ENCODE measurements at regions not wholly inside any gene's neighbourhood (a gene's known extent, or its start where the extent isn't known, plus 50 kb on each side); places are given as distances from the start of the nearest gene placed in this dataset.

DNA sequence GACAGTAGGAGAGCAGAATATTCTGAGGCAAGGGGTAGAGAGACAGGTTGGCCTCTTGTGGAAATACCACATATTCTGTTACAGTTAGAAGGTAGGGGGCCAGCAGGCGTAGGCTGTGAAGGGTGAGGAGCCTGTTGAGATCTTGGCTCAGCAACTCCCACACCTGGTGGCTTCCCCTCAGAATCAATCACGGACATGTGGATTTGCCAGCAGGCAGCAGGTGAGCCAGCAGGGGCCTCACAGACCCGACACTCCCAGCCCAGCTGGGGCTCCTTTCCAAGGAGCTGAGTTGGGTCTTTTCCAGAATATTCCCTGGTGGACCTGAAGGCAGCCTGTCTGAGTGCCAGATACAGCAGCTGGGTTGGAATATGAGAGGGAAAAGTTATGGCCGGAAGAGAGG is 150.0 kb upstream of the CRY1 start:
- ChIA-PET CTCF (interaction anchor here (0.7 kb wide), 1 partner anchor 40 kb away, joined by 3 read pairs; no protein-coding TSS in a partner anchor), POLR2A (no interaction called here)
- no peaks in the 10 kb centered on the region for H3K36me3 ChIP-seq (ENCODE audit: control insufficient read depth in 2 of 2, insufficient read depth in 1 of 2, low read length in 2 of 2)
- peaks cover 11% of the 10 kb centered on the region for H3K4me1 ChIP-seq (ENCODE audit: control insufficient read depth, insufficient read depth, low read length)
- no peak overlapping the region for H3K4me3 ChIP-seq (ENCODE audit: low read depth, low read length)
- TF ChIP-seq ZNF529 (tag by site-specific recombination; IDR thresholded peaks at IDR 0.05; ENCODE audit: insufficient replicate concordance) (no peak), ZIC2 (tag by site-specific recombination; IDR thresholded peaks at IDR 0.05) (peak; percentile 100)
- H3K9me3 ChIP-seq (ENCODE audit: control insufficient read depth, insufficient read depth, low read depth, low read length), result no peaks in the 10 kb centered on the region
- H3K27ac ChIP-seq (ENCODE audit: extremely low read depth, low read depth, low read length), result no peak overlapping the region

DNA sequence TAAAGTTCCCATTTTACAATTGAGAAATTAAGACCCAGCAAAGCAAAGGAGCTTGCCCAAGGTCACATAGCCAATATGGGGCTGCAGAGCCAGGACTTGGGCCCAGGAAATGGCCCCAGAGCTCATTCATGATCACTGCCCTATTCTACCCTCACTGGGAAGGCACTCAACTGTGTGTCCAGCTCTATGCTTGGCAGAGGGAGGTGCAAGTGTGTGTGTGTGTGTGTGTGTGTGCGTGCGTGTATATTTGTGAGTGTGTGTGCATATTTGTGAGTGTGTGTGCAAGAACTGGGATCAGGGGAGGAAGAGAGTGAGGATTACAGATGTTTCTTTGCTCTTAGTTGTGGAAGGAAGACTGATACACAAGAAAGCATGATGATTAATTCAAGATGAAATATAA is 151.2 kb upstream of the CRY1 start:
- H3K4me3 ChIP-seq (ENCODE audit: low read depth, low read length), result no peak overlapping the region
- H3K4me1 ChIP-seq (ENCODE audit: control insufficient read depth, insufficient read depth, low read length), result peaks cover 11% of the 10 kb centered on the region
- no peaks in the 10 kb centered on the region for H3K36me3 ChIP-seq (ENCODE audit: control insufficient read depth in 2 of 2, insufficient read depth in 1 of 2, low read length in 2 of 2)
- POLR2A ChIA-PET, result no interaction called here
- H3K9me3 ChIP-seq (ENCODE audit: control insufficient read depth, insufficient read depth, low read depth, low read length), result no peaks in the 10 kb centered on the region
- CTCF ChIA-PET, result interaction anchor here (0.5 kb wide), 1 partner anchor 70 kb away, joined by 3 read pairs; no protein-coding TSS in a partner anchor
- no peak overlapping the region for H3K27ac ChIP-seq (ENCODE audit: extremely low read depth, low read depth, low read length)
- TF ChIP-seq, protein P1, sequence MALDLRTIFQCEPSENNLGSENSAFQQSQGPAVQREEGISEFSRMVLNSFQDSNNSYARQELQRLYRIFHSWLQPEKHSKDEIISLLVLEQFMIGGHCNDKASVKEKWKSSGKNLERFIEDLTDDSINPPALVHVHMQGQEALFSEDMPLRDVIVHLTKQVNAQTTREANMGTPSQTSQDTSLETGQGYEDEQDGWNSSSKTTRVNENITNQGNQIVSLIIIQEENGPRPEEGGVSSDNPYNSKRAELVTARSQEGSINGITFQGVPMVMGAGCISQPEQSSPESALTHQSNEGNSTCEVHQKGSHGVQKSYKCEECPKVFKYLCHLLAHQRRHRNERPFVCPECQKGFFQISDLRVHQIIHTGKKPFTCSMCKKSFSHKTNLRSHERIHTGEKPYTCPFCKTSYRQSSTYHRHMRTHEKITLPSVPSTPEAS (tag by site-specific recombination; IDR thresholded peaks at IDR 0.05), result peak; percentile 90
- no peak for TF ChIP-seq ZNF174 (tag by site-specific recombination; IDR thresholded peaks at IDR 0.05)

DNA sequence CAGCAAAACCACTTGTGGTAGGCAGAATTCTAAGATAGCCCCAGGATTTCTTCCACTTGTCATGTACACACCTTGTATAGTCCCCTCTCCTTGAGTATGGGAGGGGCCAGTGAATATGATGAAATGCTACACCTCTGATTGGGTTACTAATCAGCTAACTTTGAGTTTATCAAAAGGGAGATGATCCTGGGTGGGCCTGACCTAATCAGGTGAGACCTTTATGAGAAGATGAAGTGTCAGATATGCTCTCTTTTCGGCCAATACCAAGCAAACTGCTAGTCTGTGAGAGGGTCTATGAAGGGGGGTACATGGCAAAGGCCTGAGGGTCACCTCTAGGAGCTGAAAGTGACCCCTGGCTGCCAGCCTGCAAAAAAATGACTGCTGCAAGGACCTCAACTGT is 154.3 kb upstream of the CRY1 start:
- TF ChIP-seq ZNF10 (tag by site-specific recombination; IDR thresholded peaks at IDR 0.05), result peak; percentile 99
- TF ChIP-seq ZNF514 (tag by site-specific recombination; IDR thresholded peaks at IDR 0.05), result no peak
- Histone ChIP-seq H3K36me3 (ENCODE audit: control insufficient read depth in 2 of 2, insufficient read depth in 1 of 2, low read length in 2 of 2) (no peaks in the 10 kb centered on the region), H3K9me3 (ENCODE audit: control insufficient read depth, insufficient read depth, low read depth, low read length) (no peaks in the 10 kb centered on the region), H3K27ac (ENCODE audit: extremely low read depth, low read depth, low read length) (no peak overlapping the region), H3K4me3 (ENCODE audit: low read depth, low read length) (no peak overlapping the region), H3K4me1 (ENCODE audit: control insufficient read depth, insufficient read depth, low read length) (peaks cover under 1% of the 10 kb centered on the region; the same call in 1 of the 2 replicates)
- CTCF ChIA-PET, result no interaction called here
- POLR2A ChIA-PET, result no interaction called here

DNA sequence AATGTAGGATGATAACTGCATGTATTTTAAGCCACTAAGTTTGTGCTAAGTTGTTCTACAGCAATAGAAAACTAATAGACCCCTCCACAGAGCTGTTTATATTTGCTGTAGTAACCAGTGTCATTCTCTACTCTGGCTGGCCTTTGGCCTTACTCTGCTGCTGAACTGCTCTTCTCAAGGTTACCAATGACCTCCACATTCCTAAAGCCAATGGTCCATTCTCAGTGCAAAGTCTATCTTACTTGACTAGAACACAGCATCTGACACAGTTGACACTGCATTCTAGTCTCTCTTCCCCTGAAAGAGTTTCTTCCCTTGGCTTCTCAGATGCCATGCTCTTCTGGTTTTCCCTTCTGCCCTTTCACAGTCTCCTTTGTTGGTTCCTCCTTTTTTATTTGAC is 154.8 kb upstream of the CRY1 start:
- no peak for TF ChIP-seq ZNF394 (tag by site-specific recombination; IDR thresholded peaks at IDR 0.05; ENCODE audit: borderline replicate concordance)
- no peak for TF ChIP-seq ZNF266 (tag by site-specific recombination; IDR thresholded peaks at IDR 0.05; ENCODE audit: low read depth)
- TF ChIP-seq ZNF350 (tag by site-specific recombination; IDR thresholded peaks at IDR 0.05), result no peak
- no peak for TF ChIP-seq ZNF664 (tag by site-specific recombination; IDR thresholded peaks at IDR 0.05)
- TF ChIP-seq ZNF626 (tag by site-specific recombination; IDR thresholded peaks at IDR 0.05), result no peak
- TF ChIP-seq ZFP41 (tag by site-specific recombination; IDR thresholded peaks at IDR 0.05; ENCODE audit: borderline replicate concordance), result no peak
- TF ChIP-seq HOXA7 (CRISPR knock-in tag; IDR thresholded peaks at IDR 0.05; ENCODE audit: borderline replicate concordance), result no peak
- TF ChIP-seq ZNF433 (tag by site-specific recombination; IDR thresholded peaks at IDR 0.05; ENCODE audit: low read depth), result no peak
- no peak for TF ChIP-seq ZSCAN23 (tag by site-specific recombination; IDR thresholded peaks at IDR 0.05)
- TF ChIP-seq ZNF510 (tag by site-specific recombination; IDR thresholded peaks at IDR 0.05; ENCODE audit: insufficient replicate concordance), result no peak
- no peak for TF ChIP-seq ZNF354C (tag by site-specific recombination; IDR thresholded peaks at IDR 0.05; ENCODE audit: borderline replicate concordance, low read depth)
- TF ChIP-seq, protein P2, sequence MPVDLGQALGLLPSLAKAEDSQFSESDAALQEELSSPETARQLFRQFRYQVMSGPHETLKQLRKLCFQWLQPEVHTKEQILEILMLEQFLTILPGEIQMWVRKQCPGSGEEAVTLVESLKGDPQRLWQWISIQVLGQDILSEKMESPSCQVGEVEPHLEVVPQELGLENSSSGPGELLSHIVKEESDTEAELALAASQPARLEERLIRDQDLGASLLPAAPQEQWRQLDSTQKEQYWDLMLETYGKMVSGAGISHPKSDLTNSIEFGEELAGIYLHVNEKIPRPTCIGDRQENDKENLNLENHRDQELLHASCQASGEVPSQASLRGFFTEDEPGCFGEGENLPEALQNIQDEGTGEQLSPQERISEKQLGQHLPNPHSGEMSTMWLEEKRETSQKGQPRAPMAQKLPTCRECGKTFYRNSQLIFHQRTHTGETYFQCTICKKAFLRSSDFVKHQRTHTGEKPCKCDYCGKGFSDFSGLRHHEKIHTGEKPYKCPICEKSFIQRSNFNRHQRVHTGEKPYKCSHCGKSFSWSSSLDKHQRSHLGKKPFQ (tag by site-specific recombination; IDR thresholded peaks at IDR 0.05), result no peak
- TF ChIP-seq KLF16 (tag by site-specific recombination; IDR thresholded peaks at IDR 0.05), result no peak
- no peak for TF ChIP-seq ZBTB7A (tag by site-specific recombination; IDR thresholded peaks at IDR 0.05; ENCODE audit: low read depth)
- no peak for TF ChIP-seq ZNF548 (tag by site-specific recombination; IDR thresholded peaks at IDR 0.05)
- TF ChIP-seq, protein P3, sequence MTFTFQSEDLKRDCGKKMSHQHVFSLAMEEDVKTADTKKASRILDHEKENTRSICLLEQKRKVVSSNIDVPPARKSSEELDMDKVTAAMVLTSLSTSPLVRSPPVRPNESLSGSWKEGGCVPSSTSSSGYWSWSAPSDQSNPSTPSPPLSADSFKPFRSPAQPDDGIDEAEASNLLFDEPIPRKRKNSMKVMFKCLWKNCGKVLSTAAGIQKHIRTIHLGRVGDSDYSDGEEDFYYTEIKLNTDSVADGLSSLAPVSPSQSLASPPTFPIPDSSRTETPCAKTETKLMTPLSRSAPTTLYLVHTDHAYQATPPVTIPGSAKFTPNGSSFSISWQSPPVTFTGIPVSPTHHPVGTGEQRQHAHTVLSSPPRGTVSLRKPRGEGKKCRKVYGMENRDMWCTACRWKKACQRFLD (tag by site-specific recombination; IDR thresholded peaks at IDR 0.05), result no peak
- TF ChIP-seq KLF8 (tag by site-specific recombination; IDR thresholded peaks at IDR 0.05), result no peak
- no peaks in the 10 kb centered on the region for H3K9me3 ChIP-seq (ENCODE audit: control insufficient read depth, insufficient read depth, low read depth, low read length)
- no peaks in the 10 kb centered on the region; the same call in 1 of the 2 replicates for H3K4me1 ChIP-seq (ENCODE audit: control insufficient read depth, insufficient read depth, low read length)
- no peak overlapping the region for H3K27ac ChIP-seq (ENCODE audit: extremely low read depth, low read depth, low read length)
- POLR2A ChIA-PET, result no interaction called here
- CTCF ChIA-PET, result no interaction called here
- no peak overlapping the region for H3K4me3 ChIP-seq (ENCODE audit: low read depth, low read length)
- no peaks in the 10 kb centered on the region for H3K36me3 ChIP-seq (ENCODE audit: control insufficient read depth in 2 of 2, insufficient read depth in 1 of 2, low read length in 2 of 2)
